ENCODE measurements at regions not wholly inside any gene's neighbourhood (a gene's known extent, or its start where the extent isn't known, plus 50 kb on each side); places are given as distances from the start of the nearest gene placed in this dataset.
A peak's percentile ranks its signal among the peaks of the same experiment; 100 is the strongest.
"Not testable (repeated sequence)": the region's sequence is repeated elsewhere in the genome, so short reads cannot be mapped to it uniquely, and the experiment has no call there.

DNA sequence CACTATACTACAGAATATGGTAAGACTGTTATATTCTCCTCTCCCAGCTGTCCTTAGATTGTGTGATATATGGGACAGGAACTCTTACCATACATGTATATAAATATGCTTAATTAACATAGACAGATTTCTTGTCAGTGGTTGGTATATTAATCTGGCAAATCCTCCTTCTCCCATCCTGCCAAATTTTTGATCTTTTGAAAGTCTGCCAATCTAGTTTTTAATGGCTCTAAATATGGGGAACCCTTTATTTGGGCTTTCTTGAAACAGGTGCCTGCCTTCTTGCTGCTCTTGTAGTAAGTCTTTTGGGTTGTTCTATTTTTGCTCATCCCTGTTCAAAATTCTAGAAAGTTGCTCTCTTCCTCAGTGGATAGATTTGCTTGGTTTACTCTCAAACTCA, 63.5 kb downstream of the SPATA31D1 start:
- peaks cover 4% of the 10 kb centered on the region for H3K4me1 Mint-ChIP-seq
- no peak overlapping the region for H3K4me3 Mint-ChIP-seq
- TF ChIP-seq CTCF (IDR thresholded peaks at IDR 0.05; ENCODE audit: unreplicated experiment), result no peak
- H3K36me3 Mint-ChIP-seq, result no peaks in the 10 kb centered on the region
- DNase-seq (ENCODE audit: low spot score in 2 of 2, unreplicated experiment in 2 of 2), result no peak
- H3K27me3 Mint-ChIP-seq (ENCODE audit: low read depth), result no peaks in the 10 kb centered on the region
- no peak overlapping the region for H3K27ac Mint-ChIP-seq
- H3K9me3 Mint-ChIP-seq, result no peaks in the 10 kb centered on the region

- peaks cover 4% of the 10 kb centered on the region for H3K4me1 Mint-ChIP-seq
- no peak overlapping the region for H3K4me3 Mint-ChIP-seq
- H3K27me3 Mint-ChIP-seq (ENCODE audit: low read depth), result no peaks in the 10 kb centered on the region
These were observed 65.9 kb downstream of the SPATA31D1 start for GRCh38 chr9:82054264-82055015.

GRCh38 chr9:82057805-82058204, 69.2 kb downstream of the SPATA31D1 start:
- Mint-ChIP-seq H3K27me3 (ENCODE audit: low read depth) (no peaks in the 10 kb centered on the region), H3K9me3 (no peaks in the 10 kb centered on the region), H3K4me1 (peaks cover 4% of the 10 kb centered on the region), H3K36me3 (no peaks in the 10 kb centered on the region), H3K4me3 (no peak overlapping the region), H3K27ac (no peak overlapping the region)
- TF ChIP-seq CTCF (IDR thresholded peaks at IDR 0.05; ENCODE audit: unreplicated experiment), result no peak
- no peak for DNase-seq (ENCODE audit: low spot score in 2 of 2, unreplicated experiment in 2 of 2)

More at GRCh38 chr9:82054264-82055015, 65.9 kb downstream of the SPATA31D1 start:
- Mint-ChIP-seq H3K36me3 (no peaks in the 10 kb centered on the region), H3K27ac (no peak overlapping the region), H3K9me3 (no peaks in the 10 kb centered on the region)
- DNase-seq (ENCODE audit: low spot score in 2 of 2, unreplicated experiment in 2 of 2), result no peak
- no peak for TF ChIP-seq CTCF (IDR thresholded peaks at IDR 0.05; ENCODE audit: unreplicated experiment)

GRCh38 chr9:82061801-82062200, 73.2 kb downstream of the SPATA31D1 start:
- H3K27ac Mint-ChIP-seq; H3K9me3 Mint-ChIP-seq; H3K4me3 Mint-ChIP-seq; H3K27me3 Mint-ChIP-seq (ENCODE audit: low read depth); H3K36me3 Mint-ChIP-seq; DNase-seq (ENCODE audit: low spot score in 2 of 2, unreplicated experiment in 2 of 2); H3K4me1 Mint-ChIP-seq: not testable (repeated sequence)

DNA sequence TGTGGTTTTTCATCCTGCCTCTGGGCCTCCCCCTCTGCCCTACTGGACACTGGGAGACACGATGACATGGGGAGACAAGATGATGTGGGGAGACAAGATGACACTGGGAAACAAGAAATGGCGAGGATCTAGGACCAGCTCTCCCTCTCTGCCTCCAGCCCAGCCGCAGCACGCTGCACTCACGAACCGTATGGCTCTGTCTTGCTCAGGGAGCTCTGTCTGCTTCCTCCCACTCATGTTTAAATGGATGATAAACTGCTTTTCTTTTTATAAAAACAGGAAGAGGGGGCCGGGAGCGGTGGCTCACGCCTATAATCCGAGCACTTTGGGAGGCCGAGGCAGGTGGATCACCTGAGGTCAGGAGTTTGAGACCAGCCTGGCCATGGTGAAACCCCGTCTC, 73.7 kb downstream of the SPATA31D1 start:
- H3K27me3 Mint-ChIP-seq (ENCODE audit: low read depth), result no peaks in the 10 kb centered on the region
- H3K27ac Mint-ChIP-seq, result no peak overlapping the region
- no peak for TF ChIP-seq CTCF (IDR thresholded peaks at IDR 0.05; ENCODE audit: unreplicated experiment)
- H3K4me3 Mint-ChIP-seq, result no peak overlapping the region
- DNase-seq (ENCODE audit: low spot score in 2 of 2, unreplicated experiment in 2 of 2), result no peak
- peaks cover 4% of the 10 kb centered on the region for H3K4me1 Mint-ChIP-seq
- H3K9me3 Mint-ChIP-seq, result no peaks in the 10 kb centered on the region
- H3K36me3 Mint-ChIP-seq, result no peaks in the 10 kb centered on the region

GRCh38 chr9:82073551-82074543, 85.3 kb downstream of the SPATA31D1 start:
- Mint-ChIP-seq H3K9me3 (peaks cover 13% of the 10 kb centered on the region), H3K36me3 (no peaks in the 10 kb centered on the region), H3K27ac (peak overlapping the region; percentile 71), H3K27me3 (ENCODE audit: low read depth) (no peaks in the 10 kb centered on the region), H3K4me3 (no peak overlapping the region), H3K4me1 (peaks cover 27% of the 10 kb centered on the region)
- no peak for DNase-seq (ENCODE audit: low spot score in 2 of 2, unreplicated experiment in 2 of 2)
- no peak for TF ChIP-seq CTCF (IDR thresholded peaks at IDR 0.05; ENCODE audit: unreplicated experiment)

Measured in mesothelial cell of epicardium (in vitro differentiated cells).